HG03354 (cell line): ENCODE measurements at regions not wholly inside any gene's neighbourhood (a gene's known extent, or its start where the extent isn't known, plus 50 kb on each side); places are given as distances from the start of the nearest gene placed in this dataset.
"Not testable (repeated sequence)": the region's sequence is repeated elsewhere in the genome, so short reads cannot be mapped to it uniquely, and the experiment has no call there.

Source experiments
- ATAC-seq: cut with Tn5 transposase; IDR thresholded peaks from one replicate; pipeline ENCODE4 v1.9.1; 2021; ENCODE audit warnings: mild to moderate bottlenecking; ENCODE audit not compliant: unreplicated experiment, poor library complexity, severe bottlenecking

- ATAC-seq = no peak
Observed at GRCh38 chr17:37859451-37859850, 64.8 kb upstream of the TBC1D3K start.

- not testable (repeated sequence) for ATAC-seq
Observed at GRCh38 chr17:37858391-37858790, 65.8 kb upstream of the TBC1D3K start.

GRCh38 chr17:37856245-37856644 is 68.0 kb upstream of the TBC1D3K start:
- no peak for ATAC-seq

GRCh38 chr17:37849617-37849972 is 74.6 kb upstream of the TBC1D3K start:
- ATAC-seq = no peak

GRCh38 chr17:37848690-37849616 is 75.3 kb upstream of the TBC1D3K start:
- peak; percentile 66 for ATAC-seq

GRCh38 chr17:37847811-37848331 is 76.3 kb upstream of the TBC1D3K start:
- no peak for ATAC-seq

- no peak for ATAC-seq
Observed at GRCh38 chr17:37847102-37847501, 77.1 kb upstream of the TBC1D3K start.

- no peak for ATAC-seq
Observed at GRCh38 chr17:37844977-37845293, 79.3 kb upstream of the TBC1D3K start.

- peak; percentile 73 for ATAC-seq
Observed at GRCh38 chr17:37844158-37844976, 79.8 kb upstream of the TBC1D3K start.

GRCh38 chr17:37842401-37842800 is 81.8 kb upstream of the TBC1D3K start:
- no peak for ATAC-seq

GRCh38 chr17:37841232-37841631 is 83.0 kb upstream of the TBC1D3K start:
- no peak for ATAC-seq

GRCh38 chr17:37840576-37840975 is 83.6 kb upstream of the TBC1D3K start:
- ATAC-seq = no peak

GRCh38 chr17:37839196-37839978 is 84.8 kb upstream of the TBC1D3K start:
- ATAC-seq = no peak

GRCh38 chr17:37838276-37838675 is 85.9 kb upstream of the TBC1D3K start:
- ATAC-seq = no peak

- no peak for ATAC-seq
Observed at GRCh38 chr17:37836593-37836992, 87.6 kb upstream of the TBC1D3K start.

- no peak for ATAC-seq
Observed at GRCh38 chr17:37834168-37834567, 89.3 kb upstream of the HNF1B start.

GRCh38 chr17:37833237-37833859 is 88.5 kb upstream of the HNF1B start:
- ATAC-seq = peak; percentile 49

GRCh38 chr17:37831986-37832385 is 87.1 kb upstream of the HNF1B start:
- ATAC-seq = no peak

GRCh38 chr17:37831492-37831891 is 86.6 kb upstream of the HNF1B start:
- ATAC-seq = no peak
